Stimulated activated CD4-positive, alpha-beta T cell treated with anti-CD3 and anti-CD28 coated beads, Interleukin-15, amount 100 ng/mL, for 48 hours (primary cell): ENCODE measurements at regions not wholly inside any gene's neighbourhood (a gene's known extent, or its start where the extent isn't known, plus 50 kb on each side); places are given as distances from the start of the nearest gene placed in this dataset.
"Not testable (repeated sequence)": the region's sequence is repeated elsewhere in the genome, so short reads cannot be mapped to it uniquely, and the experiment has no call there.

Experiments used
- DNase-seq, 2 donors: peaks; one replicate each; pipeline ENCODE4 v3.0.0-alpha.2; 2020; ENCODE audit warnings: low read depth in 2 of 2

DNA sequence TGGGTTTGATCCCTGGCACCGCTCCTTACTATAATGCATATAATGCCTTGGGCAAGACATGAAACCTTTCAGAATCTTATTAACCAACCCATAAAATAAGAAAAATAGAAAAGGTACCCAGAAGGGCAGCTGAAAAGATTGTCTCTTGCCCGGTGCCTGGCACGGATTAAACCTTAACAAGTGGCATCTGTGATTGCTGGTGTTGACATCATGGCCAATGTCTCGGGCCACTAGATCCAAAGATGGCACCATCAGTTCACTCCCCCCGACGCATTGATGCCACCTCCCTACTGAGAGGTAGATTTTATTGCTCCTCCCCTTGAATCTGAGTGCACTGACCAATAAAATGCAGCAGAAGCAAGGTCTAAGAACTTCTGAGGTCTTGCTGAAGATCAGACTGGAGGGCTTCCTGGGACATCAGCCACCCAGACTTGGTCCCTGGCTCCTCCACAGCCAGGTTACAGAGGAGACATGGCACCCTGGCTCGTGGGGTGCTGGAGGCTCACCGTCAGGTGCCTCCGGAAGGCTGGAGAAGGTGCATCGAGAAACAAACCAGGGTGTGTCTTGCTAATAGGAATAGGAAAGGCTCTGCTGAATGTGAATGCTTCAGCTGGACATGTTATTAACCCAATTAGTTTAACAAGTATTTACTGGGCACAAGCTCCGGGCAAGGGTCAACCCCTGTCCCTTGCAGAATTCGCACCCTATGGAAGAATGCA is 80.0 kb upstream of the COL5A1 start:
- no peak for DNase-seq

DNA sequence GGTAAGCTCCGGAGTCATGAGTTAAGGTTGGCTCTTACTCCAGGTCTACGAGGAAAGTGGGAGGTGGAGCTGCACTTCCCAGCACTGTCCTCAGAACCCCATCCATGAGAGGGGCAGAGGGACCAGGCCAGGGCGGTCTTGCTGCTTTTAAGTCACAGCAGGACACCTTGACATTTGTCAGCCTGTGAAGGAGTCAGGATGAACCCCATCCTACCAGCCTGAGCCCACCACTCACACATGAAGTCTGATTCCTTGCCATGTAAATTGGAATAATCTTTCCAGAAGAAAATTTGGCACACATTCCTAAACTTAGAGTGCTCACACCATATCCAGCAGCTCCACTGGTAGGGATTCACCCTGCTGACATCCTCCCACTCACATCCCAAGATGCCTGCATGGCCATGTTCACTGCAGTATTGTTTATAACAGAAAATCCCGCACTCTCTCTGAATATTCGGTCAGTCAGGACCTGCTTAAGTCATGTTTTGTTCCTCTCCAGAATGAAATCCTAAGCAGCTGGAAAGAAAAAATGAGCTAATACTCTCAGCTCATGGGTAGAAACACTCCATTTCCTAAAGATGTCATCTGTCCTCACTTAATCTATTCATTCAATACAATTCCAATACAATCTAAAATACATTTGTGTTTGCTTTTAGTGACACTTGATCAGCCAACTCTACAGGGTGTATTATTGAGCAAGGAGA is 79.3 kb upstream of the COL5A1 start:
- no peak for DNase-seq

DNA sequence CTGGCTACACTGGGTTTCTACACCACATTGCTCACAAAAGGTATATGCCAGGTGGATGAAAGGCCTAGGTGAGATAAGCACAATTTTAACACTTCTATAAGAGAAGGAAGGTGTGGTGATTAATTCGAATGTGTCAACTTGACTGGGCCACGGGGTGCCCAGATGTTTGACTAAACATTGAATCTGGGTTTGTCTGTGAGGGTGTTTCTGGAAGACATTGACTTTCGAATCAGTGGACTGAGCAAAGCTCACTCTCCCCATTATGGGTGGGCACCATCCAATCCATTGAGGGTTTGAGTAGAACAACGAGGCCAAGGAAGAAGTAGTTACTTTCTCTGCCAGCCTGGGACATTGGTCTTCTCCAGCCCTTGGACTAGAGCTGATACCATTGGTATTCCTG is 78.2 kb upstream of the COL5A1 start:
- no peak for DNase-seq

DNA sequence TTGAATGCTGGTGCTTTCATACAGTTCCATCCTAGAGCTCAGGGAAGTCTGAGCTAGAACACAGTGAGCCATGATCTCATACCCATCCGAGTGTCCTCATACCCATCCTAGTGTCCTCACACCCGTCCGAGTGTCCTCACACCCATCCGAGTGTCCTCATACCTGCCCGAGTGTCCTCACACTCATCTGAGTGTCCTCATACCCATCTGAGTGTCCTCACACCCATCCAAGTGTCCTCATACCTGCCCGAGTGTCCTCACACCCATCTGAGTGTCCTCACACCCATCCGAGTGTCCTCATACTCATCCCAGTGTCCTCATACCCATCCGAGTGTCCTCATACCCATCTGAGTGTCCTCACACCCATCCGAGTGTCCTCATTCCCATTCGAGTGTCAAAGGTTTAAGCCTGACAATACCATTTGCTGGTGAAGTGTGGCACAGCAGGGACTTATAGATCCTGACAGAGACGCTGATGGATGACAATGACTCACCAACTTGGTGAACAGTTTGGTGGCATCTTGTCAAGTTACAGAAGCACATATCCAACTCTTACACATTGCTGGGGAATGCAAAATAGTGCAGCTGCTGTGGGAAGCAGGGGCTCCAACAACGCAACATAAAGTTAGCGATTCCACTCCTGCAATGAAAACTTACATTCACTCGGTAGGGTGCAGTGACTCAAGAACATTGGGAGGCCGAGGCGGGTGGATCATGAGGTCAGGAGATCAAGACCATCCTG is 77.0 kb upstream of the COL5A1 start:
- DNase-seq, result no peak

DNA sequence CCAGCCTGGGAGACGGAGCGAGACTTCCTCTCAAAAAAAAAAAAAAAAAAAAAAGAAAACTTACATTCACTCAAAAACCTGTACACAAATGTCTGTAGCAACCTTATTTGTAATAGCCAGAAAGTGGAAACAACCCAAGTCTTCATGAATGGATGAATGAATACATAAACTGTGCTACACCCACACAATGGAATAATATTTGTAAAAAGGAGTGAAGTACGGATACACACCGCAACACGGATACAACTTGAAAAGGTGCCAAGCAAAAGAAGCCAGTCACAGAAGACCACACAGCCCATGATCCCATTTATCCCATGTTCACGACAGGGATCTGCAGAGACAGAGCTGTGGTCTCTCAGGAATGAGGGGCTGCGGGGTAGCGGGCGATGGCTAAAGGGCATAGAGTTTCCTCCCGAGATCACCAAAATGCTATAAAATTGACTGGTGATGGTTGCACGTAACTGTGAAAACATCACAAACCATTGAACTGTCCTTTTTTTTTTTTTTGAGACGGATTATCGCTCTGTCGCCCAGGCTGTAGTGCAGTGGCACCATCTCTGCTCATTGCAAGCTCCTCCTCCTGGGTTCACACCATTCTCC is 76.2 kb upstream of the COL5A1 start:
- no peak for DNase-seq

DNA sequence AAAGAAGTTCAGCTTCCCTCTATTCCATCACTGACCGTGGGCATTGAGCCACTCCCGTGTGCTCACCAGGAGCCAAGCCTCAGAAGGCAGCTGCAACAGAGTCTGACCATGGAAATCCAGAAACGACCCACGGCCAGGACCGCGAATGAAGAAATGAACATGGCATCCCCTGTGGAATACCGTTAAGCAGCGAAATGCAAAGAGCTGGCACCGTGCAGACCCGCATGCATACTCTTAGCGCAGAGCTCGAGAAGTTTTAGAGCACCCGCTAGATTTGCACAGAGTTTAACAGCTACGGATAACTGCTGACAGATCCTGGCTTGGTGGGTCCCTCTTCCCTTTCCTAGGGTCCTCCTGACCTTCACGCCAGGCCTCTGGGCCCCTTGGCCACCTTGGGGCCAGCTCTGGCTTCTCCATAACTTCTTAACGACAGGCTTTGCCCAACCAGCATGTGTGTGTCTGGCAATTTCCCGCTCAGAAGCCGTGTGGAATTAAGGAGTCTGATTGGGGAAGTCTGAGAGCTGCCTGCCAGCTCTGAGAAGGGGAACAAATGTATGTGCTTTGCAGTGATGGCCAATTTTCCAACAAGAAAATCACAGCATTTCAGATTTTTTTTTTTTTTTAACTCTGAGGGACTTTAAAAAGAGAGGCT is 75.3 kb upstream of the COL5A1 start:
- no peak for DNase-seq

DNA sequence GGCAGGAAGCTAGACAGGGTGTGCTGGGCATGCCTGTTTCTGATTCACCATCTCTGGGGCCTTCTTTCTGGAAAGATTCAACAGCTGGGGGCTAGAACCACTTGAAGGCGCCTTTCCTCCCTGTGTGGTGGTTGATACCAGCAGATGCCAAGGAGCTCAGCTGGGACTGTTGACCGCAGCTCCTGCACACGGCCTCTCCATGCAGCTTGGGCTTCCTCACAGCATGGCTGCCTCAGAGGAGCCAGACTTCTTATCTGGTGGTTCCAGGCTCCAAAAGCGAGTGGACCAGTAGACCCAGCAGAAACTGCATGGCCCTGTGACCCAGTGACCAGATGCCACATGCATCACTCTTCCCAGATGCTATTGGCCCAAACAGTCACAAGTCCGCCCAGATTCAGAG is 74.7 kb upstream of the COL5A1 start:
- no peak for DNase-seq

DNA sequence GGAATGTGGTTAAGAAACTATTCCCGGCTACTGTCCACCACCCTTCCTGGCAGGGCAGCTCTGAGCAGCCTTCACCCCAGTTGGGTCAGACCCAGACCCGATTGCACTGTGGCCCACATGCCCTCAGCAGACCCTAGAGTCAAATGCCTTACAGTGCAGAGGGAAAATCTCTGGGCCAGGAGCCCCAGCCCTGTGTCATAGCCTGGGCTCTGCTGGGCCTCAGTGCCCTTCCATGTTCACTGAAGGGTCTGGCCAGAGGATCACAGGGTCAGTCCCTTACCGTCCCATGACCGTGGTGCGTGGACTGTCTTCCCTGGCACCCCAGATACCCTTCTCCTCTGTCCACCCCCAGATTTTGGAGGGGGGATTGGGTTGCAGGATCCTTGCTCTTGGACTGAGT is 73.5 kb upstream of the COL5A1 start:
- no peak for DNase-seq

DNA sequence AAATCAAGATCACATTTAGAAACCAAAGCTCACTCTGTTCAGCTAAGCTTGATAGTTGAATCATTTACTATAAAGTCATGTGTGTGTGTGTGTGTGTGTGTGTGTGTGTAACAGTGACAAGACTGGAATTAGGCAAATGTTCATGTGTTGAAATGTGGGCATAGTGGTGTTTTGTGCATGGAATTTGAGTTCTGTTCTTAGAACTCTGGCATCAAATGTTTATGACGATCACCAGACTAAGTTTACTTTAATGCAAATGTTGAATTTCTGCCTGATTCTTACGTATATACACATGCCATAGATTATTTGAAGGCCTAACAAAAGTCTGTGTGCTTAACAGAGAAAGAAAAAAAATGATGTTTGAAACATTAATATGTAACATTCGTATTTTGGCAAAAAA is 72.8 kb upstream of the COL5A1 start:
- no peak for DNase-seq

DNA sequence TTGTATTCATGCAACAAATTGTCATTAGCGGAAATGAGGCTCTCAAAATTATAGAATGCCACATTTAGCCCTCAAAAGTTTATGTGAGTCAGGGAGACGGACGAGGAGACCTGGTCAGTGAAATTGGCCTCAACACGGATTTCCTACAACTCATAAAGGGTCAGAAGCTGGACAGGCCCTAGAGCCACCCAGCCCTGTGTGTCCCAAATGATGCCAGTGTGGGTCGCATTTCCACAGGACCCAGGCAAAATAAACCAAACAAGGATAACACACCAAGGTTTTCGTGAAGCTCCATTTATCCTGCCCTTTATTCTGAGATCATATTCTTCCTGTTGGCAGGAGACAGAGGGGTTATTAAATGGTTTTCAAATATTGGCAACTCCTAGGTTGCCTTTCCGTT is 72.0 kb upstream of the COL5A1 start:
- no peak for DNase-seq

DNA sequence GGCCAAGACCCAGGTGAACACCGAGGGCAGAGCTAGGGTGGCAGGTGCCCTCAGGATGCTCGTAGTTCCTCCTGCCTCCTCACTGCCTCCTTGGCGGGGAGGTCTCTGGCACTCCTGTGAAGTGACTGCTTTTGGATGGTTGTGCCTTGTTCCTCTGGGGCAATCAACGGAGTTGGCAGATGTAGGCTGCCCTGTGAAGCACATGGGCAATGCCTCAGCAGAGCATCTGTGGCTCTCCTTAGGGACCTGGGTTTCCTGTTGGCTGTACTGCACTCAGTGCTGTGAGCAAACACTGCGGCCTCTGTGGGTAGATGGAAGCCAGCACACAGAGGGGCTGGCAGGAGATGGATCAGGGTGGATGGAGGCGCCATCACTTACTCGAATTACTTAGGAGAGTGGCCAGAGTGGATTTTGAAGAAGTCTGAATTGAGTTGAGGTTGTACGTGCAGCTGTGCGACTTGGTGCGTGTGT is 71.4 kb upstream of the COL5A1 start:
- no peak for DNase-seq

DNA sequence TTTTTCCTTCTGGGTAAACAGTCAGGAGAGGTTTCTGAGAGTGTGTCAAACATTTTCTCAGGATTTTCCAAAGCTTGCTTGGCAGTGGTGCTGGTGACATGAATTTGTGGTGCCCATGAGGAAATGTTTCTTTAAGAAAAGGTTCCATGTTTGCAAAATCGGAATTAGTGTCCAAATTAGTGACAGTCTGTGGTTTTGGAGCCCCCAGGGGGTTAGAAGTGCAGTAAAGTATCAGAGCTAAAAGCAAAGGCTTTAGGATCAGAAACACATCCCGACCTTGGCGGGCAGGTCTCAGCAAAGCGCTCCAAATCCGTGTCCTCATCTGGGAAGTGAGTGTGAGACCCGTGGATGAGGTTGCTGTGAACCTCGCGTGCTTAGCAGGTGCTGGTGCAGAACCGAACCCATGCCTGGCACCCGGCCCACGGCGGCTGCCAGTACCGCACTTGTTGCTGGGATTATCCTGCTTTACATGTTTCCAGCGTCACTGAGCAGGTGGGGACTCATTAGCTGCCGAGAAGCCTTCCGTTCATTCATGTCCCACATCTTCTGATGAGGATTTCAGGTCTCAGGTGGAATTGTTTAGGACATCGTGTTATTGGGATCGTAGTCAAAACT is 70.8 kb upstream of the COL5A1 start:
- DNase-seq, result no peak

DNA sequence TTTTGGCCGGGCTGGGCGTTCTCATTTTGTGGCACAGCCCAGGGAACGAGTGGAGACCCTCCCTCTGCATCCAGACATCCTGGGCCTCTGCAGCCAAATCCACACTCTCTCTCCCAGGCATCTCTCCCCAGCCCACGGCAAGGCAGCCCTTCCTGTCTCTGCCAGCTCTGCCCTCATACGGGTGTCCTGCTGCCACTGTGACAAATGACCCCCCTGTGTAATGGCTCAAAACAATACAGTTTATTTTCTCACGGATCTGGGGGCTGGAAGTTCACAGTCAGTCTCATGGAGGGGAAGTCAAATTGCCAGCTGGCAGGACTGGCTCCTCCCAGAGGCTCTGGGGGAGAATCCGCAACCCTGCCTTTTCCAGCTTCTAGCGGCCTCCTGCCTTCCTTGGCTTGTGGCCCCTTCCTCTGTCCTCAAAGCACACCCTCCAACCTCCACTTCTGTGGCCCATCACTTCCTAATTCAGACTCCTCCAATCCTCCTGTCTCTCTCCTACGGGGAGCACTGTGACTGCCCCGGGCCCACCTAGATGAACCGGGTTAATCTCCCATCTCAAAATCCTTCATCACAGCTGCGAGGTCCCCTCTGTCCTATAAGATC is 70.2 kb upstream of the COL5A1 start:
- no peak for DNase-seq

DNA sequence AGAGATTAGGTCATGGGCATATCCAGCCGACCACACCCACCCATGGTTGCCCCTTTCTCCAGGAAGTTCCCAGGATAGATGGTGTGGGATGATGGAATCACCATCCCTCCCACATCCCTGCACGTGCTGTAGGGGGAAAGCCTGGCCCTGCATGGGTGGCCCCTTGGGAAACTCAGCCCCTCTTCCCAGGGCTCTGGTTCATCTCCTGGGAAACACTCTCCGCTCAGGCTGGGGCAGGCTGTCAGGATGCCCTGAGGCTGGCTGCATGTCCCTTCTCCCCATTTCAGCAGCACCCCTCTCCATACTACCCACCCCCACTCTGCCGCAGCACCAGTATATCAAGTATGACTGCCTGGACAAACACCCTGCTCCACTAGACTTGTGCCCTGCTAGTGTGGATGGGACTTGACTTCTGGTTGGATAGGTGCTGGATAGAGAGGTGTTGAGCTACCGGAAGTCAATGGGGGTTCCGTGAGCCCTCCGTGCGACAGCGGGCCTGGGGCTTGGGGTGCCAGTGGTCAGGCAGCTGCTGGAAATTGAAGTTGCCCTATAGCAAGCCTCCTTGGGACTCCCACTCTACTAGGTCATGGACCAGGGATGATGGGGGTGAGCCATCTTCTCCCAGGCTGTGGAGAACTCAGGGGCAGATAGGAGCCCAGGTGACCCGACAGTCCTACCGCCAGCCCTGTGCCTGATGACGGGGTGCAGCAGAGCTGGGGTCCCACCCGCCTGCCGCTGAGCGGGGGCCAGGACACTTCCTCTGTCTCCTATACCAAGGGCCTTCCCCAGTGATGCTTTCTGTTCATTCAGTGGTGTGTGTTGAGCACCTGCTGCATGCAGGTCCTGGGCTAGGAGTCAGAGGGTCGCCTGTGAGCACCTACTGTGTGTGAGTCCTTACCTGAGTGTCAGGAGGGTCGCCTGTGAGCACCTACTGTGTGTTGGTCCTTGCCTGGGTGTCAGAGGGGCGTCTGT is 69.4 kb upstream of the COL5A1 start:
- peak in 1 of 2 donors; percentile 8 for DNase-seq

DNA sequence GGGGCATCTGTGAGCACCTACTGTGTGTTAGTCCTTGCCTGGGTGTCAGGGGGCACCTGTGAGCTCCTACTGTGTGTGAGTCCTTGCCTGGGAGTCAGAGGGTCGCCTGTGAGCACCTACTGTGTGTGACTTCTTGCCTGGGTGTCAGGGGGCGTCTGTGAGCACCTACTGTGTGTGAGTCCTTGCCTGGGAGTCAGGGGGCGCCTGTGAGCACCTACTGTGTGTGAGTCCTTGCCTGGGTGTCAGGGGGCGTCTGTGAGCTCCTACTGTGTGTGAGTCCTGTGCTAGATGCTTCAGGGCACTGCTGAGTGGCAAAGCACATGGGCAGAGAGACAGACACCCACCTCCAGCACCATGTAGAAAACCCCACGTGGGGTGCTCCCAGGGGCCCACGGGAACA is 66.9 kb upstream of the COL5A1 start:
- DNase-seq, result not testable (repeated sequence)

DNA sequence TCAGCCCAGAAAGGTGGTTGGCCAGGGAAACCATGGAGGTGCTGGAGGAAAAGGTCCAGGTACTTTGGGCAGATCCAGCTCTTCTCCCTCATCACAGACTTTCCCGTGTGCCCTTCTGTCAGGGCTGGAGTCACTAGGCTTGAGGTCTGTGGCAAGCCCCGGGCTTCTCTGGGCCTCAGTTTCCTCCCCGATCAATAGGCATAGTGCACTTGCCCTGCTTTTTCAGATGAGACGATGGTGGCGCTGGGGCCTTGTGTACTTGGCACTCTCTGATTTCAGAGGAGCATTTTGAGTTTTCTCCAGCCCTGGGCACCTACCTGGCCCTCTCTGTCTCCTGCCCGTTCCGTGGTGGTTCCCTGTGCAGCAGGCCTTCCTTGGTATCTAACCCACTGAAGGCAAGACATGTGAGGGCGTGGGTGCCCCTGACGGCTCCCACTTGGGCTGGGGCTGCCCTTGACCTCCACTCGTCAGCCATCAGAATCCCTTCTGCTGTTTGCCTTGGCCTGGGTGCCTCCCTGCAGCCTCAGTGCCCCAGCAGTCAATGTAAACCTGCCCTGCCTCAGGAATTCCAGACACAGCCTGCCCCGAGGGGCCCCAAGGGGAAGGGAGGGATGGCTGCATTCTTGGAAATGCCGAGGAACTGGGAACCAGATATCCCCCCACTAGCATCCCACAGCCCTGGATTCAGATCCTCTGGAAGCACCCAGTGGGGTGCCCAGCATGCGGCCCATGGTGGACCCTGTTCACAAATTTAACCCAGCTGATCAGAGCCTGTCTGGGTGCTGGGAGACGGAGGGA is 66.3 kb upstream of the COL5A1 start:
- no peak for DNase-seq

DNA sequence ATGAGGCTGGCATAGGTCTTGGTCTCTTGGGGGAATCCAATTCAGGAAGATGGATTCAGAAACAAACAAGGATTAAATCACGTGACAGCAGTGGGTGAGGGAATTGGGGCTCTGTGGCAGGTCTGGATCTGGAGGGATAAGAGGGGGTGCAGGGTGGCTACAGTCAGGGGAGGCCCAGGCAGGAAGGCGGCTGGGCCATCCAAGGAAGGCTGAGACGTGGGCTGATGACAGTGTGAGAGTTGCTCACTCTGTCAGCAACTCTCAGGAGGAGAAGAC is 65.8 kb upstream of the COL5A1 start:
- no peak for DNase-seq

DNA sequence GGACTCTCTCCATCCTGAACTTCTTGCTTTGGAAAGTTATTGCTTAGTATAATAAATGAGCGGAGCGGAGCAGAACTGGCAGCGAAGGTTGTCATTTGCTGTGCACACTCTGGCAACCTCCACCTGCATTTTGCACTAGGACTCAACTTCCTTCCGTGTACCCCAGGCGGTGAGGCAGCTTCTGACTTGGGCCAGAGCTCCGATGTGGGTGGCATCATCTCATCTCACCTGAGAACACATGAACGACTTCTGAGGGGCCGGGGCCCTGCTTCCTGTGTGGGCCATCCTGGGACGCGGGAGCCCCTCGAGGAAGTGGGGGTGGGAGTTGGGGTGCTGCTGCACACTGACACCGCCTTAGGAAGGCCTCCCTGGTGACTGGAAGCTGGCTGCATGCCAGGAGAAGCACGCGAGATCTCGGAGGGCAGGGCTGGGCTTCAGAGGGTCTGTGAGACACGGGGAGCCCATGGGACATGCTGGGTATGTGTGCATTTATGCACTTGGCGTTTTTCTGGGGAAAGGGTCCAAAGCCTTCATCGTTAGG is 56.5 kb upstream of the COL5A1 start:
- no peak for DNase-seq
